Adipose tissue (tissue), 3 donors: ENCODE measurements at regions not wholly inside any gene's neighbourhood (a gene's known extent, or its start where the extent isn't known, plus 50 kb on each side); places are given as distances from the start of the nearest gene placed in this dataset.

Source experiments
- H3K27ac ChIP-seq: one replicate; pipeline ENCODE4 v1.5.1; 2013; ENCODE audit warnings: low read depth, low read length
- WGBS, 3 donors: extraction: QIAGEN DNeasy Blood & Tissue Kit; methylation state at CpG; one replicate each; pipeline ENCODE4 v1.1.7; 2013; 5-methylcytosine and 5-hydroxymethylcytosine counted together
- donor health status: healthy with polysubstance abuse.
- donor health status: Bipolar disorder and iron deficiency.
- donor health status: healthy.

DNA sequence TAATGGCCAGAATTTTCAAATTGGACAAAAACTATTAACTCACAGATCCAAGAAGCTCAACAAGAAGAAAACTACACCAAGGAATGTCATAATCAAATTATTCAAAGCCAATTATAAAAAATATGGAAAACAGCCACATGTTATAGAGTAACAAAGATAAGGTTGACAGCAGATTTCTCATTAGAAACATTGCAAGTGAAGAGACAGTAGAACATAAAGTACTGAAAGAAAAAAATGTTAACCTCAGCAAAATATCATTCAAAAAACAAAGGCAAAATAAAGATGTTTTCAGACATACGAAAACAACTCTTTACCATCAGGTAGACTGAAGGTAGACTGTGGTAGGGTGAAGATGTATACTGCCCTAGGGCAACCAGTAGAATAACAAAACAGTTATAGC lies 83.4 kb downstream of the KCNRG start:
- 96 to 100% (median 99%) methylated on average over 1 of the region's 1 CpG for WGBS, 3 donors
- H3K27ac ChIP-seq: no peak overlapping the region

DNA sequence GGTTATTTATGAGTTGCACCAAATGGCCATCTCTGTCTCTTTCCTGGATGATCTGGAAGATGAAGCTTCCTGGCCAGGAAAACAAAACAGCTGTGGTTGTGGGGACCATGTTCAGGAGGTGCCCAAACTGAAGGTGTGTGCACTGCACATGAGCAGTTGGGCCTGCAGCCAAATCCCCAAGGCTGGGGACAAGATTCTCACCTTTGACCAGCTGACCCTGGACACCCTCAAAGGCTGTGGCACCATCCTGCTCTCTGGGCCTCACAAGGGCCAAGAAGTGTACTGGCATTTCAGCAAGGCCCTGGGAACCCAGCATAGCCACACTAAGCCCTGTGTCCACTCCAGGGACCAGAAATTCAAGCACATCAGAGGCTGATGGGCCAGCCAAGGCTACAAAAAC lies 84.2 kb downstream of the KCNRG start:
- H3K27ac ChIP-seq: no peak overlapping the region

DNA sequence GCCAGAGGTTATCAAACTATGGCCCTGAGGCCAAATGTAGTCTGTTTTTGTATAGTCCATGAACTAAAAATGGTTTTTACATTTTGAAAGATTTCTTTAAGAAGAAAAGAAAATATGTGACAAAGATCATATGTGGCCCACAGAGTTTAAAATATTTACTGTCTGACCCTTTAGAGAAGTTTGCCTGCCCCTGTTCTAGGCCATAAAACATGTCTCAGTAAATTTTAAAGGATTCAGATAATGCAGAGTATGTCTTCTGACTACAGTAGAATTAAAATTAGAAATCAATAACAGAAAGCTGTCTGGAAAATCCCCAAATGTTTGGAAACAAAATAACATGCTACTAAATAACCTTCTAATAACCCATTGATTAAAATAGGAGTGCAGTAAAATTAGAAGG lies 86.3 kb downstream of the KCNRG start:
- H3K27ac ChIP-seq: no peak overlapping the region

DNA sequence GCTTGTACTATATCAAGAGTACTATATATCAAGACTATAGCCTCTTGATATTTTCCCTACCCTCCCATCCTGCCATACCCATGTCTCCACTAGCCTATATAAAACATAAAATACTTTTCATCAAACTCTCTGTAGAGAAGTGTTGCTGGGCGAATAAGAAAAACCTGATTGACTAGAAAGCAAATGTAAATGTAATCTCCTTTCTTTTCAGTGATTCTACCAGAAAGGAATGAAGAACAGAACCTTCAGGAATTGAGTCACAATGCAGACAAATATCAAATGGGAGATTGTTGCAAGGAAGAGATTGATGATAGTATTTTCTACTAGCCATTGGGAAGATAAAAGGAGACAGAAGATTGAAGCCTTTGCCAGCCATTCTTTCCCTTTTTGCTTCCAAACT lies 89.2 kb downstream of the KCNRG start:
- 88 to 99% (median 91%) methylated on average over 1 of the region's 1 CpG for WGBS, 3 donors
- no peak overlapping the region for H3K27ac ChIP-seq

DNA sequence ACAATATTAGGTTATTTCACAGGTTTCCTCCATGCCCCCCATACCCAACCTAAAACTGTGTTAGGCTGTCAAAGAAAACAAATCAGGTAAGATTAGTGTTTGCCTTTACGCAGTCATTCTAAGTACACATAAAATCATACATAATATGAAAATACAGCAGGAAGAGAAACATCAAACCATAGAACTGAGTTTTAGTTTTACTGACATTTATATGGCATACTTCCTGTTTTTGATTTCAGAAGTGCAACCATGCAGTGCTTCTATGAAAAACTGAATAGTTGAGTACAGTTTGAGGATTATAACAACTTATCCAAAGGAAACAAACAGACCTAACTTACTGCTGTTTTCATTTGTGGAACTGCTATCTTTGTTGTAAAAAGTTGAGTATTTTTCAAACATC lies 91.3 kb downstream of the KCNRG start:
- H3K27ac ChIP-seq: no peak overlapping the region
- WGBS, 3 donors: 56 to 71% (median 63%) methylated on average over 1 of the region's 1 CpG

DNA sequence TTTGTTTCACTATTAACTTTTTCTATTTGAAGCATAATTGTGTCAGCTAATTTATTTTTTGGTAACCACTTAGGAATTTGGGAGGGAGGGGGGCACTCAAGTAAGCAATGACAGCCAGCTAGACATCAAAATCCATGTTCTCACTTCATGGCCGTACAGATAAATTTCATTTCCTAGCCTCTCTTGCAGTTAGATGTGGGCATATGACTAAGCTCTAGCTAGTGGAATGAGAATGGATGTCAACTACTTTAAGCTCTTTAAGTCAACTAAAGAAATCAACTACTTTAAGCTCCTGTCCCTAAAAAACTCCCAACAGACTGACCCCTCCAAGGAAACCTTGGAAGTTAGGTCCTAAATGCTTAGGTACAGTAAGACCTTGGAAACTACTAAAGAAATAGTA lies 92.0 kb downstream of the KCNRG start:
- H3K27ac ChIP-seq: no peak overlapping the region
- 59 to 86% (median 59%) methylated on average over 1 of the region's 1 CpG for WGBS, 3 donors

DNA sequence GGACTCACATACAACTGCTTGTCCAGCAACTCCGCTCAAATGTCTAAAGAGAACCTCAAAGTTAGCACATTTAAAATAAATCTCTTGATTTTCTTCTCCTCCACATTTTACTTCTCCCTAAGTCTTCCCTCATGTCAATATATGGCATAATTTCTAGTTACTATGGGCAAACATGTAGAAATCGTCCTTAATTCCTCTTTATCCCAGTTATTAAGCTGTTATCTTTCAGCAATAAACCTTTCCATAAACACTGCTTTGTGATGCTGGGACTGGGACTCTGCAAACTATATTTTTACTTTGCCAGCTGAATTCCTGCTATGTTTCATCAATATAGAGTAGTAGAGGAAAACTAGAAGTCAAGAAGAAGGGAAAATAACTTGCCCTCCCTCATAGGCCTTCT lies 99.7 kb downstream of the KCNRG start:
- no peak overlapping the region for H3K27ac ChIP-seq
- 80 to 87% (median 81%) methylated on average over 2 of the region's 2 CpGs for WGBS, 3 donors

DNA sequence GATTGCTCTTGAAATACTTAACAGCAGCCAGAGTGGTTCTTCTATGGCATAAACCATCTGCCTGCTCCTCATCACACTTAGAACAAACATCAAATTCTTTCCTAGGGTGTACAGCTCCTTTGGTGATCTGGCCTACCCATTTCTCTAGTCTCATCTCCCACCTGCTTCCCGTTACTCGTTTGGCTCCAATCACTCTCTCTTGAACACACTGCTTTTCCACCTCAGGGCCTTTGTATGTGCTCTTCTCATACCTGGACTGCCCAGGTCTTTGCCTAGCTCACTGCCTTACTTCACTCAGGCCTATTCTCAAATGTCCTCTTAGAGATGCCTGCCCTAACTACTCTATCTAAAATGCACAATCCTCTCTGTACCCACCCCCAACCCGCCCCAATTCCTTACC lies 100.5 kb downstream of the KCNRG start:
- no peak overlapping the region for H3K27ac ChIP-seq
- 96 to 97% (median 96%) methylated on average over 3 of the region's 3 CpGs for WGBS, 3 donors

DNA sequence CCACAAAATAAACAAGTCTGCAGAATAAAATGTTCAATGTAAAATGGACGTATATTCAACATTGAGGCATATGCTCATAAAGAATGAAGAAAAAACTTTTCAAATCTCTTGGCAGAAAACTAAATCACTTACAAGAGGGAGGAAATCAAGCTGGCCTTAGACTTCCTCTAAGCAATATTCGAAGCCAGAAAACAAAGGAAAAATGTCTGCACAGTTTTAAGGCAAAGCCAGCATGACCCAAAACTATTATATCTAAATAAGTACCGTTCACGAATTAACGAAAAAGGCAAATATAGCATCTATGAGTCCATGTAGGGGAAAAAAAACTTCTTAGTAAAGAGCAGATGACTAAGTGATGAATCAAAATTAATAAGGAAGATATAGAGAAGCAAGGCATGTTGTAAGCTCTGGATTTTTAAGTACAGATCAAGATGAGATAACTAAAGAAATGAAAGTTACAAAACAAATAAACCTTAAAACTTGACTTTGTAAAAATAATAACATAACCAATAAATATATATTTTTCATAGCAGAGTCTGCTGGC lies 101.3 kb downstream of the KCNRG start:
- no peak overlapping the region for H3K27ac ChIP-seq
- 32 to 80% (median 39%) methylated on average over 5 of the region's 5 CpGs for WGBS, 3 donors

DNA sequence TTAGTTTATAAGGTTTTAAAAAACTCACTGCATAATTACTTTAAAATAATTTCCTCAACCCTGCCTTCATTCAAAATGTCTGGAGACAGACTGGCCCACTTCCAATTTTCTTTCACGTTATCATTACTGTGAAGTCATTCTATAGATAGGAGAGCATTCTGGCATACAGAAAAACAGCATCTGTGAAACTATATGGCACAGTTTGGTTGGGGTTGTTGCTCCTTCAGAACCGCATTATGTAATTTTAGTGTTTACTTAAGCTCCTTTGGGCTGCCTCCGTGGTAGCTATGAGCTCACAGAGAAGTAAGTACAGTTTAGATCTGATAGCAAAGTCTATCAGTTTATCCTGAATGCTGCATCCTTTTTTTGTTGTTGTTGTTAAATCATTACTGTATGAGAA lies 104.3 kb downstream of the KCNRG start:
- no peak overlapping the region for H3K27ac ChIP-seq
- 25 to 61% (median 50%) methylated on average over 3 of the region's 3 CpGs for WGBS, 3 donors

DNA sequence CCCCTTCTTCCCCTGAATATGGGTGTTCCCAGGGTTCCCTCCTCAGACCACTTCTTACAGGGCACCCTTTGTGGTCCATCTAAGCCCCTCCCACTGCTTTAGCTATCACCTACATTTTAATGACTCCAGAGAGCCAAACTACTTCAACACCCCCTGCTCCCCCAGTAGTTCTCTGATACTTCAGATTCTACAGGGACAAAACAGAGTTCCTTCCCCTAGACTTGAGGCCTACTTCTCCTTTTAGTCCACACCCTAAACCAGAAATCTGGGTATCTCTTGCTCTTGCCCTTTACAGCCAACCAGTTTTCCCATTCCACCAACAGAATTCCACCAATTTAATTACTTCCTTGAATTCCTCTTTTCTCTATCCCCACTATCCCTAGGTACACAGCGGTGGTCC lies 107.2 kb downstream of the KCNRG start:
- WGBS, 3 donors: 89 to 100% (median 93%) methylated on average over 1 of the region's 1 CpG
- no peak overlapping the region for H3K27ac ChIP-seq

DNA sequence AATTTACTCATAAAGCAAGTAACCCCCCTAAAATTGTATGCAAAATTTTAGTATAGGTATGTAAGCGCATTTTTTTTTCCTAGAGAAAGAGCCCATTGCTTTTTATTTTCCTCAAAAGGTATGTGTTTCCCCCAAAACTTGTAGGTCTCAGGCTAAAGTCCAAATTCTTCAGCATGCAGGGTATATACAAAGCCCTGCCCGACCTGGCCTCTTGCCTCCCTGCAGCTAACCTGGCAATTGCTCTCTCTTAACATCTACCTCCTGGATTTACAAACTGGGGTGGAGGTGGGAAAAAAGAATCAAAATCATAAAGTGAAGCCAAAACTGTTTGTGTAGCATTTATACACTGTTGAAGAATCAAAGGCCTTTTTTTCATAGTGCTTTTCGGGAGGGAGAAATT lies 107.8 kb downstream of the KCNRG start:
- no peak overlapping the region for H3K27ac ChIP-seq
- WGBS, 3 donors: 66 to 77% (median 66%) methylated on average over 3 of the region's 3 CpGs

DNA sequence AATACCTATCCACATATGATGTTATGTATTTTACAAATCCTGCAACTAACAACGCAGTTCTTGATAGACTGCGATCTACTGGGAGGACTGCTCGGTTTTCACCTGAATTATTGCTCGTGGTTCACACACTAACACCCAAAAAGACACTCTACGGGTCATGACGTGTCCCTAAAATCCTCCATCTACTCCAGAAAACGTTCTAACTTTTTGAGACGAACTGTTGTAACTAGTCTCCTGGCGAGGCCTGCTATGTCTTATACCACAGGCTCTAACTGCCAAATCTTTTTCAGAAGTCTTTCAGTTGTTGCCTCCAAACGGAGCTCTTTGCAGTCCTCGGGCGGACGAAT lies 108.2 kb downstream of the KCNRG start:
- peak overlapping the region; percentile 97 for H3K27ac ChIP-seq
- 8 to 9% (median 8%) methylated on average over 13 of the region's 13 CpGs for WGBS, 3 donors

DNA sequence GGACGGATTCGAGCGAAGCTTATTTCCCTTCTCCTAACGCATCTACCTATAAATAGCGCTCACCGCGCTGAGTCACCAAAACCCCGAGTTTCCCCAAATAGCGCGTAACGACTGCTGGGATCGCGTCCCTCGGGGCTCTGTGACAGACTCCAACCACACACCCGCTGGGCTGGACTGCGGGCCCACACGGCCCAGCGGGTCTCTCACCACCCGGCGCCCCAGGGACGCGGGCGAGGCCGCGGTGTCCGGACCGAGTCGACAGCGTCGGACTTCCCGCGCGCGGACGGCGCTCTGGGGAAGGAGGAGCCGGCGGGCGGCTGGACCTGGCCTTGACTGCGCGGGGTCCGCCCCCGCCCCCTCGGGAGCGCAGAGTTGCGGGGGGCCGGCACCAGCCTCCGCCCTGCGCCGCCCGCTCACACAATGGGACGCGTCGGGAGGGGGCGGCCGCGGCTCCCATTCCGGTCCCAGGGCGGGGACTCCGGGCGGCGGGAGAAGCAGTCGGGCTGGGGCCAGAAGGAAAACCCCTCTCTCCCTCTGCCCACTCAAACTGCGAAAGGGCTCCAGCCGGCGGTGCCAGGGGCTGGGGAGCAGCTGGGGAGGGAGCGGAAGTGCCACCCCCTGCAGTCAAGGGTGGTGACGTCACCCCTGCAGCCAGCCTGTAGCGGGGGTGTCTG lies 108.8 kb downstream of the KCNRG start:
- H3K27ac ChIP-seq: peak overlapping the region; percentile 97
- WGBS, 3 donors: 0 to 1% (median 0%) methylated on average over 63 to 69 of the region's 69 CpGs

DNA sequence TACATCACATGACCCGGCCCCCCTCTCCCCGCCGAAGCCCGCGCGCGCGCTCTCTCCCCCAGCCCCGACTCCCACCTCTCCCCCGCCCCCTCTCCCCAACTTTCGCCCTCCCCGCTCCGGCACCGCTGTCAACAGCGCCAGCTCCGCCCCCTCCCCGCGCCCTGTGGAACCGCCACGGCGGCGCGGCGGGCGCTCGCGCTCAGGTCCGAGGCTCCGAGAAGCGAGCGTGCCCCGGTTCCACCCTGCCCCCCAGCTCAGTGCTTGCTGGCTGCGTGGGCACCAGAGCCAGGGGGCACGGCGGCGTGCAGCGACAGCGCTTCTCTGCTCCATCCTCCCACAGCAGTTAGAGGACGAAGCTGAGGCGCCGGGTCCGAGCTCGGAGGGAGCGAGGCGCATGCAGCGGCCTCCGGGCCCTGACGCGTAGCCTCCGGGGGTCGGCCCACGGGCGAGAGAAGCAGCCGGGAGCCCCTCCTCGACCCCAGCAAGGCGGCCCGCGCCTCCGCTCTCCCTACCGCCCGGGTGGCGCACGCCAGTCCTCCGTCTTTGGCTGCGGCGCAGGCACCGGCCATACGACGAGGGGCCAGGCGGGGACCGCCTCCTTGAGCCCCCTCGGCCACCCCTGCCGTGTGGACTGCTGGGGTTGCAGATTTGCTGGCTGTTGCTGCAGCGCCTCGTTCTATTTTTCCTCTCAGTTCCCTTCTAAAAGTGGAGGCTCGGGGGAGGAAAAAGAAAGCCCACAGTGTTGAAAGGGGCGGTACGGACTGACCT lies 109.5 kb downstream of the KCNRG start:
- 0 to 1% (median 1%) methylated on average over 57 to 78 of the region's 78 CpGs for WGBS, 3 donors
- H3K27ac ChIP-seq: peak overlapping the region; percentile 98

DNA sequence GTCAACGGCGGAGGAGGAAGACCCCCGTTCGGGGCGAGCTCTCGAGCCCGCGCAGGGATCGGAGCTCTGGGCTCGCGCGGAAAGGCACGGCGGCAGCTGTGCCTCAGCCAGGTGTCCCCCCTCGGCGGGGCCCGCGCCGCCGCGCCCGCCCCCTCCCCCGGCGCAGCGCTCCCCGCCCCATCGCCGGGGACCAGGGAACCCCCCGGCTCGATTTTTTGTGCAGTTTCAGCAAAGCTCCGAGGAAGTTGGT lies 110.0 kb downstream of the KCNRG start:
- peak overlapping the region; percentile 98 for H3K27ac ChIP-seq
- 1% methylated on average over 28 to 31 of the region's 31 CpGs for WGBS, 3 donors

DNA sequence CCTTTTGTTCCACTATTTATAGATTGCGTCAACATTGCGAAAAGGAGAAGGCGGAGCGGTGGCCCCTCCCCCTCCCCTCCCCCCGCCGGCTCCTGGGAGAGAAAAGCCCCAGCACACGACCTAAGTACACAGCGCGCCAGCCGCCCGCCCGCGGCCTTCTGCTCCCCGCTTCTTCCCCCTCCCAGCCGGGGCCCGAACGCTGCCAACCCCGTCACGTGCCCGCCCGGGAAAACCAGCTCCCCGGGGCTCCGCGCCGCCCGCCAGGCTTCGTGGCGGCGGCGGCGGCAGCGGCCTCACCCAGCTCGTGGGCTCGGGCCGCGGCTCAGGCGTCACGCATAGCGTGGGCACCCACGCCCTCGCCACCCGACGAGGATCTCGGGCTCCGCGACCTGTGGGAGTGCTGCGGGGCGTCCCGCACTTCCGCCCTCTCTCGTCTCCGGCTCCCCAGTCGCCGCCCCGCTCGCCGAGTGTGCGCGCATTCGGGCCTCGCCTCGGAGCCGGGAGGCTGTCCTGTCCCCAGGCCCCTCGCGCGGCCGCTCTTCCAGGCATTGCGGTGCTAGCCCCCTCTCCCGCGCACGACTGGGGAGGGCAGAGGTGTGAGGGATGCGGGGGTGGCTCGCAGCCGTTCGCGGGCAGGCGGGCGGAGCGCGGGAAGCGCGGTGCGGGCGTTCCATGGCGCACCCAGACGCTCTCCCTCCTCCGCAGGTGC lies 110.5 kb downstream of the KCNRG start:
- 0 to 1% (median 1%) methylated on average over 70 to 87 of the region's 87 CpGs for WGBS, 3 donors
- H3K27ac ChIP-seq: peak overlapping the region; percentile 98

DNA sequence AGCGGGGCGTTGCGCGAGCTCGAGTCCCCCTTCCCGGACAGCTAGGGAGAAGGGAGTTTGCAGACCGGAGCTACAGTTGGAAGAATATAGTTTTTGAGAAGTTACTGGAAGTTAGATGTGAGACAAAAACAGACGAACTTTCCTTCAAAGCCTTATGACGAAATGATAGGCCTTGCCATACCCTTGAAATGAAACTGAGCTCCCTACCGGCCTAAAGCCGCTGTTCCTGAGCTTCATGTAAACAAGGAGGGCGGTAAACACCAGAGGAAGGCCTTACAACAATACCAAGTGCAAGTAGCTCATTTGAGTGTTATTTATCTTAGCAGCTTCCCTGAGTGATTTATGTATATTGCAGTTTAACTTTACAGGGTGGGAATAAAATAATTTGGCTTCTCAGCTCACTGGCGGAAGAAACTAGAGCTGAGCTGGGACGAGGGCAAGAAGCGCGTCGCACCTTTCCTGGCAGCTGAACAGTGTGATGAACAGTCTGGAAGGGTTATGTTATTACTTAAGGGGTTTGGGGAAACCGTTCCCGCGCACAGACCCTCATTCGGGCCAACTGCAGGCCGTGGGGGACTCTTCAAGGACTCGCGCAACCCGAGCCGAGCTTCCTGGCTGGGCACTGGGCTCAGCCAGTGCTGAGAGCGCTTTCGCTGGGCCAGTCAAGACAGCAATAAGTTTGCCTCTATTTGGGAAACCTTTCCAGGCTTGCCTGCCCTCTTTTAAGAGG lies 111.2 kb downstream of the KCNRG start:
- WGBS, 3 donors: 51 to 68% (median 52%) methylated on average over 26 to 28 of the region's 28 CpGs
- H3K27ac ChIP-seq: peak overlapping the region; percentile 98
